ENCODE measurements at regions not wholly inside any gene's neighbourhood (a gene's known extent, or its start where the extent isn't known, plus 50 kb on each side); places are given as distances from the start of the nearest gene placed in this dataset.

GRCh38 chr6:56407883-56408410, 160.6 kb upstream of the COL21A1 start:
- no peak for DNase-seq (ENCODE audit: low spot score)

- DNase-seq (ENCODE audit: low spot score) = no peak
These were observed 159.2 kb upstream of the COL21A1 start for GRCh38 chr6:56406276-56407269.

GRCh38 chr6:56404599-56404998, 157.2 kb upstream of the COL21A1 start:
- no peak for DNase-seq (ENCODE audit: low spot score)

GRCh38 chr6:56403745-56404144, 156.4 kb upstream of the COL21A1 start:
- no peak for DNase-seq (ENCODE audit: low spot score)

- no peak for DNase-seq (ENCODE audit: low spot score)
These were observed 154.2 kb upstream of the COL21A1 start for GRCh38 chr6:56401477-56402070.

GRCh38 chr6:56400273-56400672, 152.9 kb upstream of the COL21A1 start:
- no peak for DNase-seq (ENCODE audit: low spot score)

GRCh38 chr6:56399672-56400263, 152.4 kb upstream of the COL21A1 start:
- DNase-seq (ENCODE audit: low spot score) = no peak

GRCh38 chr6:56399250-56399671, 151.9 kb upstream of the COL21A1 start:
- no peak for DNase-seq (ENCODE audit: low spot score)

- no peak for DNase-seq (ENCODE audit: low spot score)
These were observed 149.1 kb upstream of the COL21A1 start for GRCh38 chr6:56396435-56396834.

- no peak for DNase-seq (ENCODE audit: low spot score)
These were observed 146.5 kb upstream of the COL21A1 start for GRCh38 chr6:56393615-56394612.

GRCh38 chr6:56388415-56388755, 141.0 kb upstream of the COL21A1 start:
- no peak for DNase-seq (ENCODE audit: low spot score)

- DNase-seq (ENCODE audit: low spot score) = no peak
These were observed 140.4 kb upstream of the COL21A1 start for GRCh38 chr6:56387621-56388414.

GRCh38 chr6:56386717-56387116, 139.3 kb upstream of the COL21A1 start:
- no peak for DNase-seq (ENCODE audit: low spot score)

- no peak for DNase-seq (ENCODE audit: low spot score)
These were observed 138.7 kb upstream of the COL21A1 start for GRCh38 chr6:56385981-56386593.

GRCh38 chr6:56383160-56383559, 135.8 kb upstream of the COL21A1 start:
- DNase-seq (ENCODE audit: low spot score) = no peak

- no peak for DNase-seq (ENCODE audit: low spot score)
These were observed 135.1 kb upstream of the COL21A1 start for GRCh38 chr6:56382416-56382940.

- DNase-seq (ENCODE audit: low spot score) = peak; percentile 78
These were observed 134.4 kb upstream of the COL21A1 start for GRCh38 chr6:56381801-56382251.

- DNase-seq (ENCODE audit: low spot score) = no peak
These were observed 133.1 kb upstream of the COL21A1 start for GRCh38 chr6:56380476-56380875.

- DNase-seq (ENCODE audit: low spot score) = no peak
These were observed 131.7 kb upstream of the COL21A1 start for GRCh38 chr6:56378966-56379585.
